HFFc6 (cell line): ENCODE measurements at regions not wholly inside any gene's neighbourhood (a gene's known extent, or its start where the extent isn't known, plus 50 kb on each side); places are given as distances from the start of the nearest gene placed in this dataset.

ENCODE experiments used
- DNase-seq: peaks from one replicate; pipeline ENCODE4 v3.0.0-alpha.2; 2018
- H3K27ac Mint-ChIP-seq: 2 replicates; pipeline ENCODE4 v1.8.0; 2020; ENCODE audit warnings: mild to moderate bottlenecking, mixed read lengths
- H3K27me3 Mint-ChIP-seq: 2 replicates; pipeline ENCODE4 v1.8.0; 2021; ENCODE audit warnings: mild to moderate bottlenecking, moderate library complexity, mixed read lengths; ENCODE audit not compliant: insufficient read depth
- H3K36me3 Mint-ChIP-seq: 2 replicates; pipeline ENCODE4 v1.8.0; 2021; ENCODE audit warnings: low read depth, mixed read lengths
- H3K4me1 Mint-ChIP-seq: 2 replicates; pipeline ENCODE4 v1.8.0; 2020; ENCODE audit warnings: low read depth, mixed read lengths
- H3K4me3 Mint-ChIP-seq: 2 replicates; pipeline ENCODE4 v1.8.0; 2020; ENCODE audit warnings: mild to moderate bottlenecking, moderate library complexity, mixed read lengths
- H3K9me3 Mint-ChIP-seq: 2 replicates; pipeline ENCODE4 v1.8.0; 2020; ENCODE audit warnings: mild to moderate bottlenecking, mixed read lengths
- TF ChIP-seq, protein P1 (sequence below): fragments of 200-600 bp; sonication (generic); IDR thresholded peaks from 2 replicates; pipeline ENCODE4 v1.5.0; 2021; ENCODE audit warnings: antibody characterized with exemption, mild to moderate bottlenecking

DNA sequence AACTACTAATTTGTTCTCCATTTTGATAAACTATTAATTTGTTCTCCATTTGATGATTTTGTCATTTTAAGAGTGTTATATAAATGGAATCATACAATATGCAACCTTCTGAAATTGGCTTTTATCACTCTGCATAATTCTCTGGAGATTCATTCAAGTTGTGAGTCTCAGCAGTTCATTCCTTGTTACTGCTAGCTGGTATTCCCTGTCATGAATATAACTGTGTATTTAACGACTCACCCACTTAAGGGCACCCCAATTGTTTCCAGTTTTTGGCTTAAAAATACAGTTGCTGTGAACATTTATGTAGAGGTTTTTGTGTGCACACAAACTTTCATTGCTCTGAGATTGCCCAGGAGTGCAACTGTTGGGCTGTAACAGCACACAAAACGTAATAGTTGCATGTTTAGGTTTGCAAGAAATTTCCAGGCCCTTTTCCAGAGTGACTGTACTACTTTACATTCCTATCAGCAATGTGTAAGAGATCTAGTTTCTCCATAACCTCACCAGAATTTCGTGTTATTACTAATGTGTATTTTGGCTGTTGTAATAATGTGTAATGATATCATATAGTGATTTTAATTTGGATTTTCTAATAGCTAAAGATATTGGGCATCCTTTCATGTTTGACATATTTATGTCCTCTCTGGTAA, 153.2 kb upstream of the ADCY1 start:
- H3K36me3 Mint-ChIP-seq = no peaks in the 10 kb centered on the region
- no peak overlapping the region for H3K4me3 Mint-ChIP-seq
- TF ChIP-seq, protein P1, sequence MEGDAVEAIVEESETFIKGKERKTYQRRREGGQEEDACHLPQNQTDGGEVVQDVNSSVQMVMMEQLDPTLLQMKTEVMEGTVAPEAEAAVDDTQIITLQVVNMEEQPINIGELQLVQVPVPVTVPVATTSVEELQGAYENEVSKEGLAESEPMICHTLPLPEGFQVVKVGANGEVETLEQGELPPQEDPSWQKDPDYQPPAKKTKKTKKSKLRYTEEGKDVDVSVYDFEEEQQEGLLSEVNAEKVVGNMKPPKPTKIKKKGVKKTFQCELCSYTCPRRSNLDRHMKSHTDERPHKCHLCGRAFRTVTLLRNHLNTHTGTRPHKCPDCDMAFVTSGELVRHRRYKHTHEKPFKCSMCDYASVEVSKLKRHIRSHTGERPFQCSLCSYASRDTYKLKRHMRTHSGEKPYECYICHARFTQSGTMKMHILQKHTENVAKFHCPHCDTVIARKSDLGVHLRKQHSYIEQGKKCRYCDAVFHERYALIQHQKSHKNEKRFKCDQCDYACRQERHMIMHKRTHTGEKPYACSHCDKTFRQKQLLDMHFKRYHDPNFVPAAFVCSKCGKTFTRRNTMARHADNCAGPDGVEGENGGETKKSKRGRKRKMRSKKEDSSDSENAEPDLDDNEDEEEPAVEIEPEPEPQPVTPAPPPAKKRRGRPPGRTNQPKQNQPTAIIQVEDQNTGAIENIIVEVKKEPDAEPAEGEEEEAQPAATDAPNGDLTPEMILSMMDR = no peak
- DNase-seq = no peak
- peaks cover 8% of the 10 kb centered on the region for H3K27me3 Mint-ChIP-seq
- no peaks in the 10 kb centered on the region for H3K9me3 Mint-ChIP-seq
- no peaks in the 10 kb centered on the region for H3K4me1 Mint-ChIP-seq
- no peak overlapping the region for H3K27ac Mint-ChIP-seq

DNA sequence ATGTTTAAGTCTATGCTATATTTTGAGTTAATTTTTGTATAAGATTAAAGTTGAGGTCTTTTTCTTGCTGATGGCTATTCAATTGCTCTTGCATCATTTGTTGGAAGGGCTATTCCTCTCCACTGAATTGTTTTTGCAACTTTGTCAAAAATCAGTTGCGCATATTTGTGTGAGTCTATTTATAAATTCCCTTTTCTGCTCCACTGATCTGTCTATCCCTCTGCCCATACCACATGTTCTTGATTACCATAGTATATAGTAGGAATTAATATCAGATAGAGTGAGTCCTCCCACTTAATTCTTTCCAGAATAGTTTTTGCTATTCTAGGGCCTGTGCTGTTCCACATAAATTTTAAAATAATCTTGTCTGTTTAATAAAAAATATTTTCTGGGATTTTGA, 152.4 kb upstream of the ADCY1 start:
- no peaks in the 10 kb centered on the region for H3K9me3 Mint-ChIP-seq
- H3K27me3 Mint-ChIP-seq = peaks cover 8% of the 10 kb centered on the region
- H3K36me3 Mint-ChIP-seq = no peaks in the 10 kb centered on the region
- no peak overlapping the region for H3K27ac Mint-ChIP-seq
- H3K4me3 Mint-ChIP-seq = no peak overlapping the region
- H3K4me1 Mint-ChIP-seq = no peaks in the 10 kb centered on the region
- TF ChIP-seq, protein P1 = no peak
- DNase-seq = no peak

DNA sequence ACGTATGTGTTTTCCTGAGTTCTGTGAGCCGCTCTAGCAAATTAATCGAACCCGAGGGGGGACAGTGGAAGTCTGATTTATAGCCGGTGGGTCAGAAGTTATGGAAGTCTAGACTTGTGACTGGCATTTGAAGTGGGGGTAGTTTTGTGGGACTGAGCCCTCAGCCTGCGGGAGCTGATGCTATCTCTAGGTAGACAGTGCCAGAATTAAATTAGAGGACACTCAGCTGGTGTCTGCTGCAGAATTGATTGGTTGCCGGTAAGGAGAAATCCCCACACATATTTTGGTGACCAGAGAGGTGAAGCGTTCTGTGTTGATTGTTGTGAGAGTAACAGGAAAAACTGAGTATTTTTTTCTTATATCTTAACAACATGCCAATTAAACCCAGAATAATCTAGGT, 143.8 kb upstream of the ADCY1 start:
- no peaks in the 10 kb centered on the region for H3K36me3 Mint-ChIP-seq

GRCh38 chr7:45434167-45434784, 139.9 kb upstream of the ADCY1 start:
- Mint-ChIP-seq H3K9me3 (no peaks in the 10 kb centered on the region), H3K27ac (no peak overlapping the region), H3K36me3 (no peaks in the 10 kb centered on the region), H3K4me1 (peaks cover 8% of the 10 kb centered on the region), H3K27me3 (peaks cover 33% of the 10 kb centered on the region), H3K4me3 (no peak overlapping the region)
- no peak for DNase-seq
- TF ChIP-seq, protein P1 = no peak

More for the DNA sequence above, 143.8 kb upstream of the ADCY1 start:
- Mint-ChIP-seq H3K4me3 (no peak overlapping the region), H3K4me1 (no peaks in the 10 kb centered on the region), H3K27me3 (peaks cover 21% of the 10 kb centered on the region), H3K27ac (no peak overlapping the region), H3K9me3 (no peaks in the 10 kb centered on the region)
- DNase-seq = no peak
- TF ChIP-seq, protein P1 = no peak

DNA sequence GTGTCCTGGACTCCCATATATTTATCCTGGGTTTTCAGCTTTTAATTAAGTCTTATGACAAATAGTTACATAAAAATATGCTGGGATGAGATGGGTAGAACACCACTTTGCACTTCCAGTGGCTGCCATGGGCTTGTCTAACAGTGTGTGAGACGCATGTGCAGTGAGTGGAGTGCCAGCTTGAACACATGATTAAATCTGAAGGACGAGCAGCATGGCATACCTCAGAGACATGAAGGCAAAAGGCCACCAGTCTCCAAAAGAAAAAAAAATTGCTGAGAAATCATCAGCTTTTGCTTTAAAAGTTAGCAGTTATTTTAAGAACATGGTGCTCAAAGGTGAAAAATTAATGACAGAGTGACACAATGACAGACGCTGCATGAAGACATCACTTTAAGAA, 139.0 kb upstream of the ADCY1 start:
- Mint-ChIP-seq H3K27me3 (peaks cover 36% of the 10 kb centered on the region), H3K4me3 (no peak overlapping the region), H3K4me1 (peaks cover 8% of the 10 kb centered on the region), H3K9me3 (no peaks in the 10 kb centered on the region; the same call in 1 of the 2 replicates), H3K36me3 (no peaks in the 10 kb centered on the region), H3K27ac (no peak overlapping the region)
- DNase-seq = no peak
- TF ChIP-seq, protein P1 = no peak
